ENCODE measurements at regions not wholly inside any gene's neighbourhood (a gene's known extent, or its start where the extent isn't known, plus 50 kb on each side); places are given as distances from the start of the nearest gene placed in this dataset.

- Histone ChIP-seq H3K4me2 (no peak overlapping the region), H3K4me3 (no peak overlapping the region), H3K36me3 (ENCODE audit: insufficient read depth) (no peaks in the 10 kb centered on the region), H2AFZ (no peak overlapping the region), H3K79me2 (replicated peaks; ENCODE audit: insufficient read depth) (no peaks in the 10 kb centered on the region), H3K9me2 (ENCODE audit: insufficient read depth) (peaks cover 11% of the 10 kb centered on the region), H3F3A (replicated peaks; ENCODE audit: low read depth) (no peaks in the 10 kb centered on the region), H3K4me1 (ENCODE audit: insufficient read depth) (no peaks in the 10 kb centered on the region), H3K27me3 (ENCODE audit: insufficient read depth) (no peaks in the 10 kb centered on the region), H4K20me1 (replicated peaks; ENCODE audit: insufficient read depth) (no peaks in the 10 kb centered on the region), H3K27ac (ENCODE audit: low read depth) (no peak overlapping the region)
- no peak for TF ChIP-seq EZH2 (IDR thresholded peaks at IDR 0.05; ENCODE audit: low read depth, unreplicated experiment)
- no peak for TF ChIP-seq JUNB (IDR thresholded peaks at IDR 0.05; ENCODE audit: unreplicated experiment)
- TF ChIP-seq ZNF462 (CRISPR knock-in tag; IDR thresholded peaks at IDR 0.05), result no peak
- no peak for TF ChIP-seq ETS1 (IDR thresholded peaks at IDR 0.05)
- no peak for TF ChIP-seq CTCF (conservative IDR thresholded peaks at IDR 0.05; ENCODE audit: low read depth in 2 of 2)
- no peak for TF ChIP-seq POLR2AphosphoS5 (IDR thresholded peaks at IDR 0.05; ENCODE audit: low read depth)
- TF ChIP-seq ZNF114 (CRISPR knock-in tag; IDR thresholded peaks at IDR 0.05), result no peak
- TF ChIP-seq ZNF331 (CRISPR knock-in tag; IDR thresholded peaks at IDR 0.05; ENCODE audit: low read depth), result no peak
- TF ChIP-seq NANOG (IDR thresholded peaks at IDR 0.05; ENCODE audit: borderline replicate concordance), result no peak
- TF ChIP-seq EZH2phosphoT487 (IDR thresholded peaks at IDR 0.05; ENCODE audit: unreplicated experiment), result no peak
- no peak for TF ChIP-seq CREB1 (CRISPR knock-in tag; IDR thresholded peaks at IDR 0.05; ENCODE audit: low read depth)
- TF ChIP-seq REST (IDR thresholded peaks at IDR 0.05; ENCODE audit: unreplicated experiment), result no peak
- TF ChIP-seq STAT1 (IDR thresholded peaks at IDR 0.05; ENCODE audit: unreplicated experiment), result no peak
- ATAC-seq, result no peak
- no peak for DNase-seq (ENCODE audit: low spot score)
- no peak overlapping the region for H3K27ac Mint-ChIP-seq
- H3K4me1 Mint-ChIP-seq, result 0 out of 3 replicates have a peak, but pooled peaks cover 2% of the 10 kb centered on the region
- H3K36me3 Mint-ChIP-seq (ENCODE audit: low read depth), result peaks cover 9% of the 10 kb centered on the region; the same call in 2 of the 3 replicates
- H3K27me3 Mint-ChIP-seq (ENCODE audit: insufficient read depth, low read depth, poor library complexity), result peaks cover 1% of the 10 kb centered on the region
- H3K4me3 Mint-ChIP-seq, result no peak overlapping the region
- H3K9me3 Mint-ChIP-seq, result peaks cover 12% of the 10 kb centered on the region; the same call in 2 of the 3 replicates
Observed at GRCh38 chr9:16970321-16970720, 99.9 kb upstream of the BNC2 start.
